Breast epithelium (tissue), 3 donors: ENCODE measurements at regions not wholly inside any gene's neighbourhood (a gene's known extent, or its start where the extent isn't known, plus 50 kb on each side); places are given as distances from the start of the nearest gene placed in this dataset.

Experiments
- POLR2A ChIP-seq: fragments of 450-650 bp; IDR thresholded peaks from one replicate; pipeline ENCODE4 v1.6.1; 2016; ENCODE audit warnings: antibody characterized with exemption, mild to moderate bottlenecking, moderate library complexity
- TF ChIP-seq, protein P1 (sequence below), 3 donors: fragments of 450-650 bp; IDR thresholded peaks; one replicate each; pipeline ENCODE4 v1.5.1; 2016 to 2017; ENCODE audit warnings: antibody characterized with exemption in 3 of 3, mild to moderate bottlenecking in 3 of 3, moderate library complexity in 3 of 3

DNA sequence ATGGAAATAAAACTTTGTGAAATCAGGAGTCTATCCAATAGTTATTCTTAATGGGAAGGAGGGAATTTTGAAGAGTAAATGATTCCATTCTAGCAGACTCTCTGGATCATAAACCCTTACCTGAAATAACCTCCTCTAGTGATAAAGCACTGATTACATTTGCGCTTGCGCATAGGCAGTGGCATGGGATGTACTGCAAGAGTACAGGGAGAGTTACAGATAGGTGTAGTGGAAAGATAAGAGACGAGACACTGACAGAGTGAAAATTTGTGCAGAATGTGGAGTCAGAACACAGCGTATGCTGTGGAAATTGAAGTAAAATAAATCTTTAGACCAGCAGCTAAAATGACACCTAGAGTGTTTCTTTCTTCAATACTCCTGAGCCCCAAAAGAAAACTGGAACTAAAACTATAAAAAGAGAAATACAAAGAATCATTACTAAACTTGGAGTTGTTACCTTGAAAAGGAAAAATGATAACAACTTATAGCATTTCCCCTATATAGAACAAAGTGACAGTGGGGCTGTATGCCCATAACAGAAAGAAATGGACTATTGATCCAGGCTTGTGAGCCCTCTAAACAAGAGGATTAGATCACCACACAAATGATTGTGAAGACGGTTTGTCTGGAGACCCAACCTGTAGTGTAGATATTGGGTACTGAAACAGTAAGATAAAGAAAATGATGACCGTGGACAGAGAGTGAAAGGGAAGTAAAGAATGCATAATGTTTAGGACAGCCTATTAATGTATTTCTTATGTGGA lies 1471.2 kb upstream of the NUDT12 start:
- TF ChIP-seq, protein P1, sequence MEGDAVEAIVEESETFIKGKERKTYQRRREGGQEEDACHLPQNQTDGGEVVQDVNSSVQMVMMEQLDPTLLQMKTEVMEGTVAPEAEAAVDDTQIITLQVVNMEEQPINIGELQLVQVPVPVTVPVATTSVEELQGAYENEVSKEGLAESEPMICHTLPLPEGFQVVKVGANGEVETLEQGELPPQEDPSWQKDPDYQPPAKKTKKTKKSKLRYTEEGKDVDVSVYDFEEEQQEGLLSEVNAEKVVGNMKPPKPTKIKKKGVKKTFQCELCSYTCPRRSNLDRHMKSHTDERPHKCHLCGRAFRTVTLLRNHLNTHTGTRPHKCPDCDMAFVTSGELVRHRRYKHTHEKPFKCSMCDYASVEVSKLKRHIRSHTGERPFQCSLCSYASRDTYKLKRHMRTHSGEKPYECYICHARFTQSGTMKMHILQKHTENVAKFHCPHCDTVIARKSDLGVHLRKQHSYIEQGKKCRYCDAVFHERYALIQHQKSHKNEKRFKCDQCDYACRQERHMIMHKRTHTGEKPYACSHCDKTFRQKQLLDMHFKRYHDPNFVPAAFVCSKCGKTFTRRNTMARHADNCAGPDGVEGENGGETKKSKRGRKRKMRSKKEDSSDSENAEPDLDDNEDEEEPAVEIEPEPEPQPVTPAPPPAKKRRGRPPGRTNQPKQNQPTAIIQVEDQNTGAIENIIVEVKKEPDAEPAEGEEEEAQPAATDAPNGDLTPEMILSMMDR (IDR thresholded peaks at IDR 0.05) = no peak
- TF ChIP-seq POLR2A = no peak
